GM19463 (cell line): ENCODE measurements at regions not wholly inside any gene's neighbourhood (a gene's known extent, or its start where the extent isn't known, plus 50 kb on each side); places are given as distances from the start of the nearest gene placed in this dataset.
"Not testable (repeated sequence)": the region's sequence is repeated elsewhere in the genome, so short reads cannot be mapped to it uniquely, and the experiment has no call there.

Experiments
- ATAC-seq: cut with Tn5 transposase; IDR thresholded peaks from one replicate; pipeline ENCODE4 v1.9.1; 2021; ENCODE audit warnings: mild to moderate bottlenecking, moderate library complexity; ENCODE audit not compliant: unreplicated experiment

- no peak for ATAC-seq
Observed at GRCh38 chr4:137960371-137961050, 281.6 kb downstream of the SLC7A11 start.

- no peak for ATAC-seq
Observed at GRCh38 chr4:137957806-137958205, 284.3 kb downstream of the SLC7A11 start.

- ATAC-seq = no peak
Observed at GRCh38 chr4:137956256-137956655, 285.9 kb downstream of the SLC7A11 start.

GRCh38 chr4:137955595-137955994 lies 286.6 kb downstream of the SLC7A11 start:
- ATAC-seq = no peak

- ATAC-seq = no peak
Observed at GRCh38 chr4:137952116-137952515, 290.0 kb downstream of the SLC7A11 start.

GRCh38 chr4:137950286-137950685 lies 291.9 kb downstream of the SLC7A11 start:
- no peak for ATAC-seq

- no peak for ATAC-seq
Observed at GRCh38 chr4:137949746-137950145, 292.4 kb downstream of the SLC7A11 start.

GRCh38 chr4:137946453-137947174 lies 295.5 kb downstream of the SLC7A11 start:
- ATAC-seq = no peak

GRCh38 chr4:137942815-137943214 lies 299.3 kb downstream of the SLC7A11 start:
- not testable (repeated sequence) for ATAC-seq

- ATAC-seq = not testable (repeated sequence)
Observed at GRCh38 chr4:137942015-137942515, 300.1 kb downstream of the SLC7A11 start.

- no peak for ATAC-seq
Observed at GRCh38 chr4:137934911-137935310, 307.2 kb downstream of the SLC7A11 start.

- ATAC-seq = no peak
Observed at GRCh38 chr4:137934046-137934445, 308.1 kb downstream of the SLC7A11 start.

GRCh38 chr4:137927972-137928371 lies 314.2 kb downstream of the SLC7A11 start:
- ATAC-seq = no peak

- peak; percentile 52 for ATAC-seq
Observed at GRCh38 chr4:137923494-137923893, 318.7 kb downstream of the SLC7A11 start.

- no peak for ATAC-seq
Observed at GRCh38 chr4:137922721-137923120, 319.4 kb downstream of the SLC7A11 start.

GRCh38 chr4:137909529-137910309 lies 332.4 kb downstream of the SLC7A11 start:
- no peak for ATAC-seq

- no peak for ATAC-seq
Observed at GRCh38 chr4:137905930-137906329, 336.2 kb downstream of the SLC7A11 start.

GRCh38 chr4:137901114-137901513 lies 341.0 kb downstream of the SLC7A11 start:
- ATAC-seq = no peak

GRCh38 chr4:137896221-137896737 lies 345.9 kb downstream of the SLC7A11 start:
- ATAC-seq = no peak

- ATAC-seq = not testable (repeated sequence)
Observed at GRCh38 chr4:137895515-137895914, 346.6 kb downstream of the SLC7A11 start.

GRCh38 chr4:137892134-137892533 lies 350.0 kb downstream of the SLC7A11 start:
- ATAC-seq = no peak
